GM21786 (cell line): ENCODE measurements at regions not wholly inside any gene's neighbourhood (a gene's known extent, or its start where the extent isn't known, plus 50 kb on each side); places are given as distances from the start of the nearest gene placed in this dataset.
"Not testable (repeated sequence)": the region's sequence is repeated elsewhere in the genome, so short reads cannot be mapped to it uniquely, and the experiment has no call there.

Experiments used
- ATAC-seq: cut with Tn5 transposase; IDR thresholded peaks from one replicate; pipeline ENCODE4 v1.9.1; 2021; ENCODE audit not compliant: unreplicated experiment

- ATAC-seq = no peak
Observed at GRCh38 chr17:62322313-62322712, 58.0 kb upstream of the EFCAB3 start.

GRCh38 chr17:62321451-62321850 lies 58.9 kb upstream of the EFCAB3 start:
- ATAC-seq = no peak

- ATAC-seq = no peak
Observed at GRCh38 chr17:62319846-62320245, 60.5 kb upstream of the EFCAB3 start.

GRCh38 chr17:62309396-62309795 lies 71.0 kb upstream of the EFCAB3 start:
- no peak for ATAC-seq

GRCh38 chr17:62307196-62307595 lies 73.2 kb upstream of the EFCAB3 start:
- no peak for ATAC-seq

GRCh38 chr17:62303476-62303875 lies 76.9 kb upstream of the EFCAB3 start:
- ATAC-seq = no peak

- ATAC-seq = no peak
Observed at GRCh38 chr17:62300697-62301096, 79.7 kb upstream of the EFCAB3 start.

- ATAC-seq = not testable (repeated sequence)
Observed at GRCh38 chr17:62275290-62275689, 105.1 kb upstream of the EFCAB3 start.

GRCh38 chr17:62268361-62268760 lies 112.0 kb upstream of the EFCAB3 start:
- not testable (repeated sequence) for ATAC-seq

GRCh38 chr17:62264974-62265373 lies 115.4 kb upstream of the EFCAB3 start:
- not testable (repeated sequence) for ATAC-seq

- ATAC-seq = not testable (repeated sequence)
Observed at GRCh38 chr17:62255791-62256190, 124.6 kb upstream of the EFCAB3 start.

GRCh38 chr17:62242076-62242475 lies 138.3 kb upstream of the EFCAB3 start:
- not testable (repeated sequence) for ATAC-seq

- not testable (repeated sequence) for ATAC-seq
Observed at GRCh38 chr17:62239569-62239968, 140.8 kb upstream of the EFCAB3 start.

- ATAC-seq = not testable (repeated sequence)
Observed at GRCh38 chr17:62238551-62239338, 141.6 kb upstream of the EFCAB3 start.

GRCh38 chr17:62233822-62234481 lies 146.4 kb upstream of the EFCAB3 start:
- ATAC-seq = not testable (repeated sequence)

- not testable (repeated sequence) for ATAC-seq
Observed at GRCh38 chr17:62231293-62231692, 149.1 kb upstream of the EFCAB3 start.

- ATAC-seq = not testable (repeated sequence)
Observed at GRCh38 chr17:62226610-62227240, 153.6 kb upstream of the EFCAB3 start.

- ATAC-seq = not testable (repeated sequence)
Observed at GRCh38 chr17:62223585-62223984, 156.8 kb upstream of the EFCAB3 start.

- ATAC-seq = no peak
Observed at GRCh38 chr17:62219221-62219899, 154.3 kb upstream of the MED13 start.

GRCh38 chr17:62216847-62217246 lies 151.8 kb upstream of the MED13 start:
- no peak for ATAC-seq

GRCh38 chr17:62215891-62216290 lies 150.8 kb upstream of the MED13 start:
- ATAC-seq = not testable (repeated sequence)
